OCI-LY1 (cell line): ENCODE measurements at regions not wholly inside any gene's neighbourhood (a gene's known extent, or its start where the extent isn't known, plus 50 kb on each side); places are given as distances from the start of the nearest gene placed in this dataset.

Source experiments
- H2AFZ ChIP-seq: fragments of 200-600 bp; sonication (generic), shearing (Covaris generic); 2 replicates; pipeline ENCODE4 v1.6.0; 2014; ENCODE audit warnings: antibody characterized with exemption, mild to moderate bottlenecking, low read length
- H3F3A ChIP-seq: fragments of 200-600 bp; sonication (generic), shearing (Covaris generic); 2 replicates; pipeline ENCODE4 v1.6.0; 2014; ENCODE audit warnings: mild to moderate bottlenecking, antibody characterized with exemption, low read length, moderate library complexity; ENCODE audit not compliant: insufficient read depth
- H3K27ac ChIP-seq: fragments of 200-600 bp; sonication (generic); 2 replicates; pipeline ENCODE4 v1.5.1; 2014; ENCODE audit warnings: low read length, mixed run types, mild to moderate bottlenecking, low read depth; ENCODE audit not compliant: poor library complexity, severe bottlenecking
- H3K27me3 ChIP-seq: fragments of 200-600 bp; sonication (generic); 2 replicates; pipeline ENCODE4 v1.6.0; 2014; ENCODE audit warnings: antibody characterized with exemption, mild to moderate bottlenecking, low read length, moderate library complexity; ENCODE audit not compliant: insufficient read depth
- H3K36me3 ChIP-seq: fragments of 200-600 bp; sonication (generic); 2 replicates; pipeline ENCODE4 v1.6.1; 2014; ENCODE audit warnings: mild to moderate bottlenecking, antibody characterized with exemption, low read length, moderate library complexity, mixed read lengths; ENCODE audit not compliant: insufficient read depth
- H3K4me1 ChIP-seq: fragments of 200-600 bp; sonication (generic); 2 replicates; pipeline ENCODE4 v1.5.1; 2014; ENCODE audit warnings: mild to moderate bottlenecking, low read length, moderate library complexity; ENCODE audit not compliant: insufficient read depth, severe bottlenecking
- H3K4me2 ChIP-seq: fragments of 200-600 bp; sonication (generic), shearing (Covaris generic); 2 replicates; pipeline ENCODE4 v1.6.1; 2014; ENCODE audit warnings: low read length
- H3K4me3 ChIP-seq: fragments of 200-600 bp; sonication (generic); 2 replicates; pipeline ENCODE4 v1.5.1; 2014; ENCODE audit warnings: low read length, low read depth, mild to moderate bottlenecking, mixed read lengths; ENCODE audit not compliant: poor library complexity, severe bottlenecking
- H3K79me2 ChIP-seq: fragments of 200-600 bp; shearing (Covaris generic); 2 replicates; pipeline ENCODE4 v1.6.1; 2016; ENCODE audit warnings: mixed run types, low read length, mixed read lengths; ENCODE audit not compliant: insufficient read depth
- H3K9ac ChIP-seq: fragments of 200-600 bp; sonication (generic), shearing (Covaris generic); 2 replicates; pipeline ENCODE4 v1.6.1; 2014; ENCODE audit warnings: mild to moderate bottlenecking, low read length, mixed read lengths
- H3K9me2 ChIP-seq: fragments of 200-600 bp; sonication (generic), shearing (Covaris generic); 2 replicates; pipeline ENCODE4 v1.6.1; 2014; ENCODE audit warnings: low read depth, mild to moderate bottlenecking, low read length, mixed read lengths
- H3K9me3 ChIP-seq: fragments of 200-600 bp; shearing (Covaris generic); 2 replicates; pipeline ENCODE4 v1.6.1; 2014; ENCODE audit warnings: low read length, mixed read lengths
- H4K20me1 ChIP-seq: fragments of 200-600 bp; sonication (generic), shearing (Covaris generic); 2 replicates; pipeline ENCODE4 v1.6.0; 2016; ENCODE audit warnings: mild to moderate bottlenecking, low read length; ENCODE audit not compliant: insufficient read depth
- CTCF ChIP-seq: fragments of 200-600 bp; sonication (generic), shearing (Covaris generic); IDR thresholded peaks from 2 replicates; pipeline ENCODE4 v1.5.1; 2017; ENCODE audit warnings: mild to moderate bottlenecking, antibody characterized with exemption, low read length, moderate library complexity, mixed read lengths
- EZH2 ChIP-seq: fragments of 200-600 bp; sonication (generic), shearing (Covaris generic); IDR thresholded peaks from 2 replicates; pipeline ENCODE4 v1.8.0; 2017; ENCODE audit warnings: borderline replicate concordance, mixed run types, mild to moderate bottlenecking, antibody characterized with exemption, low read length, moderate library complexity, mixed read lengths

GRCh38 chr7:67380858-67381257, 384.2 kb downstream of the TYW1 start:
- Histone ChIP-seq H3K36me3 (no peaks in the 10 kb centered on the region), H3K27ac (no peak overlapping the region), H3K9me2 (no peaks in the 10 kb centered on the region), H2AFZ (no peak overlapping the region), H3K27me3 (no peaks in the 10 kb centered on the region), H3F3A (no peaks in the 10 kb centered on the region), H3K79me2 (no peaks in the 10 kb centered on the region), H3K4me3 (no peak overlapping the region), H3K4me1 (no peaks in the 10 kb centered on the region), H4K20me1 (no peaks in the 10 kb centered on the region), H3K9ac (no peak overlapping the region), H3K4me2 (no peak overlapping the region), H3K9me3 (no peaks in the 10 kb centered on the region)
- no peak for TF ChIP-seq CTCF
- TF ChIP-seq EZH2, result no peak

GRCh38 chr7:67387851-67388250, 391.2 kb downstream of the TYW1 start:
- H3K4me1 ChIP-seq, result no peaks in the 10 kb centered on the region
- no peaks in the 10 kb centered on the region for H4K20me1 ChIP-seq
- H3K9ac ChIP-seq, result no peak overlapping the region
- H3F3A ChIP-seq, result no peaks in the 10 kb centered on the region
- H3K9me2 ChIP-seq, result no peaks in the 10 kb centered on the region
- H3K36me3 ChIP-seq, result no peaks in the 10 kb centered on the region
- H3K27me3 ChIP-seq, result 0 out of 2 replicates have a peak, but pooled peaks cover 2% of the 10 kb centered on the region
- TF ChIP-seq EZH2 (no peak), CTCF (no peak)
- no peak overlapping the region for H2AFZ ChIP-seq
- no peak overlapping the region for H3K4me2 ChIP-seq
- no peaks in the 10 kb centered on the region for H3K9me3 ChIP-seq
- H3K27ac ChIP-seq, result no peak overlapping the region
- no peaks in the 10 kb centered on the region for H3K79me2 ChIP-seq
- no peak overlapping the region for H3K4me3 ChIP-seq

GRCh38 chr7:67391168-67391567, 394.5 kb downstream of the TYW1 start:
- H3K4me1 ChIP-seq, result no peaks in the 10 kb centered on the region
- TF ChIP-seq CTCF (no peak), EZH2 (no peak)
- H3K9ac ChIP-seq, result no peak overlapping the region

More at GRCh38 chr7:67391168-67391567, 394.5 kb downstream of the TYW1 start:
- Histone ChIP-seq H3K79me2 (no peaks in the 10 kb centered on the region), H3K36me3 (no peaks in the 10 kb centered on the region), H3K9me2 (no peaks in the 10 kb centered on the region), H3K4me2 (no peak overlapping the region), H4K20me1 (no peaks in the 10 kb centered on the region), H3K4me3 (no peak overlapping the region), H3K27me3 (peaks cover 12% of the 10 kb centered on the region; the same call in 1 of the 2 replicates), H2AFZ (no peak overlapping the region), H3K9me3 (no peaks in the 10 kb centered on the region), H3K27ac (no peak overlapping the region), H3F3A (no peaks in the 10 kb centered on the region)
